ENCODE measurements at regions not wholly inside any gene's neighbourhood (a gene's known extent, or its start where the extent isn't known, plus 50 kb on each side); places are given as distances from the start of the nearest gene placed in this dataset.

GRCh38 chr18:65422544-65423136, 328.2 kb upstream of the CDH7 start:
- no peaks in the 10 kb centered on the region for H4K20me1 ChIP-seq (ENCODE audit: control insufficient read depth, insufficient read depth, insufficient read length)
- Mint-ChIP-seq H3K9me3 (peaks cover 2 to 3% of the 10 kb centered on the region in 2 experiments; a peak in 4 of 5 replicates), H3K36me3 (ENCODE audit: insufficient read depth in 1 of 3, low read depth in 3 of 3) (no peaks in the 10 kb centered on the region), H3K4me3 (no peak overlapping the region), H3K4me1 (no peaks in the 10 kb centered on the region), H3K27me3 (ENCODE audit: low read depth) (no peaks in the 10 kb centered on the region), H3K27ac (no peak overlapping the region)
- no peak overlapping the region for H4K5ac ChIP-seq (ENCODE audit: insufficient read length, low read depth, low read length)
- no peak overlapping the region for H3K23ac ChIP-seq (ENCODE audit: insufficient read length, low read depth, low read length)
- H2BK20ac ChIP-seq (ENCODE audit: low read depth, low read length, poor library complexity, severe bottlenecking) = no peak overlapping the region
- no peak overlapping the region for H4K91ac ChIP-seq (ENCODE audit: insufficient read length, low read depth, low read length)
- no peak overlapping the region for H4K8ac ChIP-seq (replicated peaks; ENCODE audit: insufficient read length, low read depth, low read length)
- no peaks in the 10 kb centered on the region for H3K23me2 ChIP-seq (ENCODE audit: insufficient read length, low read depth, low read length, poor library complexity, severe bottlenecking)
- WGBS (ENCODE audit: extremely low coverage, insufficient read length, low lambda C conversion rate) = no CpG with 5 or more reads among the region's 2 CpGs
- no peak overlapping the region for H3K27ac ChIP-seq (ENCODE audit: insufficient read length, low read depth, low read length)
- no peak overlapping the region for H2BK5ac ChIP-seq (ENCODE audit: insufficient read length, low read length)
- no peak overlapping the region for H3T11ph ChIP-seq (ENCODE audit: low read length)
- no peak overlapping the region for H3K4me2 ChIP-seq (ENCODE audit: insufficient read depth, insufficient read length, low read length)
- no peak overlapping the region for H3K4ac ChIP-seq (ENCODE audit: low read depth, low read length)
- no peak overlapping the region for H2BK12ac ChIP-seq (ENCODE audit: insufficient read length, low read depth, low read length)
- no peak overlapping the region for H2AFZ ChIP-seq (ENCODE audit: low read length)
- H3K56ac ChIP-seq (ENCODE audit: insufficient read length, low read depth, low read length) = no peak overlapping the region
- no peaks in the 10 kb centered on the region for H3K4me1 ChIP-seq (ENCODE audit: insufficient read depth, low read length)
- H3K18ac ChIP-seq (ENCODE audit: insufficient read length, low read depth, low read length) = no peak overlapping the region
- no peak overlapping the region for H2BK120ac ChIP-seq (ENCODE audit: low read depth, low read length, poor library complexity, severe bottlenecking)
- H3K14ac ChIP-seq (ENCODE audit: insufficient read depth, low read length) = no peak overlapping the region
- DNase-seq = no peak
- H3K9ac ChIP-seq (ENCODE audit: extremely low read depth, insufficient read length, low read length) = no peak overlapping the region
- H3K79me2 ChIP-seq (ENCODE audit: insufficient read depth, low read length) = no peaks in the 10 kb centered on the region
- H3K9me3 ChIP-seq (ENCODE audit: control insufficient read depth, low read depth, low read length) = no peaks in the 10 kb centered on the region
- H3K27me3 ChIP-seq (ENCODE audit: insufficient read depth, low read length) = no peaks in the 10 kb centered on the region
- no peak for TF ChIP-seq CTCF (conservative IDR thresholded peaks at IDR 0.05)
- H2BK15ac ChIP-seq (ENCODE audit: low read depth, low read length) = no peak overlapping the region
- no peak overlapping the region for H2AK5ac ChIP-seq (ENCODE audit: insufficient read length, low read length)
- no peaks in the 10 kb centered on the region for H3K79me1 ChIP-seq (ENCODE audit: insufficient read depth, low read depth, low read length, poor library complexity, severe bottlenecking)
